GM12865 (cell line): ENCODE measurements at regions not wholly inside any gene's neighbourhood (a gene's known extent, or its start where the extent isn't known, plus 50 kb on each side); places are given as distances from the start of the nearest gene placed in this dataset.

Experiments used
- DNase-seq: peaks from one replicate; pipeline ENCODE4 v3.0.0; 2010; ENCODE audit warnings: low read depth
- H3K4me3 ChIP-seq: 2 replicates; pipeline ENCODE4 v1.5.1; 2011; ENCODE audit warnings: mild to moderate bottlenecking, low read depth, low read length, control low read depth
- CTCF ChIP-seq: IDR thresholded peaks from 2 replicates; pipeline ENCODE4 v1.5.1; 2011; ENCODE audit warnings: low read length, control low read depth, low read depth, inconsistent platforms; ENCODE audit not compliant: insufficient read depth; ENCODE audit errors: missing control alignments

DNA sequence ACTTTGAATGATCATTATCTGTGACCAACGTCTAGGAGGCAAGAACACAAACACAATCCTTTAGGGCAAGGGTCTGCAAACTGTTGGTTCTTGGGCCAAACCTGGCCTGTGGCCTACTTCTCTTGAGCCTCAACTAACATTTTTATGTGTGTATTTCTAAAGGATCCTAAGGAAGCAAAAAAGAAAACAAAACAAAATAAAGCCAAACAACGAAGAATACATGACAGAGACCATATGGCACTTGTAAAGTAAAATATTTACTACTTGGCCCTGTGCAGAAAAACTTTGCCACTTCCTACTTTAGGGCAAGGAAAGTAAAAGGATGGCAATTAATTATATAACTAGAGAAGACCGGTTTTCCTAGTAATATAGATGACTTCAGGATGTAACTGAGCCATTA is 1056.2 kb downstream of the EPHA7 start:
- no peak for DNase-seq
- TF ChIP-seq CTCF, result no peak
- H3K4me3 ChIP-seq, result no peak overlapping the region

DNA sequence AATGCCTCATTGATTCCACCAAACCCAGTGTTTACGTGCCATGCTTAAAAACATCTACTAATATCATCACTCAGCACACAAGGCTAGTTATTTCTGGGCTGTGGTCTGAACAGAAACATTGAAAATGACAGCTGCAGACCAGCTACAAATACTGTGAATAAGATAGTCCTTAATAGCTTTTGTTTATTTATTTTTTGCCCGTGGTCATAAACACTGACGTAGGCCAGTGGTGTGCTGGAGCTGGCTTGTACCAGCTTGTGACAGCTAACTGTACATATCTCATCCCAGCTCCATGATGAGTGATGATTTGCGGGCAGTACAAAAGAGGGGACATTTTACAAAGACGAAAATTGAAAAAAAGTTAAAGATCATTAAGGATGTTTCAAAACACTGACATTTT is 1057.0 kb downstream of the EPHA7 start:
- H3K4me3 ChIP-seq, result no peak overlapping the region
- TF ChIP-seq CTCF, result no peak
- DNase-seq, result no peak

DNA sequence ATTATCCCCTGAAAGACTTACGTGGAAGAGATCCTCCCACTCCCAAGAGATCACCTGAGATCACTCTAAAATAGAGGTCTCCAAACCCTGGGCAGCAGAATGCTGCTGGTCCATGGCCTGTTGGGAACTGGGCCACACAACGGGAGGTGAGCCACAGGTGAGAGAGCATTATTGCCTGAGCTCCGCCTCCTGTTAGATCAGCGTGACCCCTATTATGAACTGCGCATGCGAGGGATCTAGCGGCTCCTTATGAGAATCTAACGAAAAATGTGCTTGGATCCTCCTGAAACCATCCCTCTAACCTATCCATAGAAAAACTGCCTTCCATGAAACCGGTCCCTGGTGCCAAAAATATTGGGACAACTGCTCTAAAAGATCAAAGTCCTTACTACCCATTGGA is 1057.4 kb downstream of the EPHA7 start:
- no peak overlapping the region for H3K4me3 ChIP-seq
- no peak for DNase-seq
- no peak for TF ChIP-seq CTCF

GRCh38 chr6:92354270-92354829 is 1065.0 kb downstream of the EPHA7 start:
- TF ChIP-seq CTCF, result no peak
- DNase-seq, result no peak
- H3K4me3 ChIP-seq, result no peak overlapping the region

DNA sequence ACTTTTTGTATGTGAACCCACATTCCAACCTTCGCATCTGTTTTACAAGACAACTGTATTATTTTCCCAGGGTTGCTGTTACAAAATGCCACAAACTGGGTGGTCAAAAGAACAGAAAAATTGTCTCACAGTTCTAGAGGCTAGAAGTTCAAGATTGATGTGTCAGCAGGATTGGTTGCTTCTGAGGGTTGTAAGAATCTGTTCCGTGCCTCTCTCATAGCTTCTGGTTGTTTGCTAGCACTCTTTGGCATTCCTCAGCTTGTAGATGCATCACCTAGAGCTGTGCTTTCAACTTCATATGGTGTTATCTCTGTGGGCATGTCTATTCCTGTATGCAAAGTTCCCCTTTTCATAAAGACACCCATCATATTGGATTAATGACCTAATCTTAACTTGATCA is 1067.2 kb downstream of the EPHA7 start:
- TF ChIP-seq CTCF, result no peak
- no peak for DNase-seq
- H3K4me3 ChIP-seq, result no peak overlapping the region

GRCh38 chr6:92341201-92341600 is 1078.2 kb downstream of the EPHA7 start:
- no peak for DNase-seq
- no peak overlapping the region for H3K4me3 ChIP-seq
- TF ChIP-seq CTCF, result no peak

GRCh38 chr6:92339936-92340640 is 1079.3 kb downstream of the EPHA7 start:
- no peak for DNase-seq
- no peak overlapping the region for H3K4me3 ChIP-seq
- no peak for TF ChIP-seq CTCF
